ENCODE measurements at regions not wholly inside any gene's neighbourhood (a gene's known extent, or its start where the extent isn't known, plus 50 kb on each side); places are given as distances from the start of the nearest gene placed in this dataset.
"Not testable (repeated sequence)": the region's sequence is repeated elsewhere in the genome, so short reads cannot be mapped to it uniquely, and the experiment has no call there.

DNA sequence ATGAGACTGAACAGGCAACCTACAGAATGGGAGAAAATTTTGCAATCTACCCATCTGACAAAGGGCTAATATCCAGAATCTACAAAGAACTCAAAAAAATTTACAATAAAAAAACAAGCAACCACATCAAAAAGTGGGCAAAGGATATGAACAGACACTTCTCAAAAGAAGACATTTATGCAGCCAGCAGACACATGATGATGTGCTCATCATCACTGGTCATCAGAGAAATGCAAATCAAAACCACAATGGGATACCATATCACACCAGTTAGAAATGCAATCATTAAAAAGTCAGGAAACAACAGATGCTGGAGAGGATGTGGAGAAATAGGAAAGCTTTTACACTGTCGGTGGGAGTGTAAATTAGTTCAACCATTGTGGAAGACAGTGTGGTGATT is 51.7 kb upstream of the PAXBP1 start:
- not testable (repeated sequence) for DNase-seq

- no peak for DNase-seq
Measured at GRCh38 chr21:32824950-32825349, 53.4 kb upstream of the PAXBP1 start.

GRCh38 chr21:32826329-32827167 is 55.0 kb upstream of the PAXBP1 start:
- peak; percentile 45 for DNase-seq

DNA sequence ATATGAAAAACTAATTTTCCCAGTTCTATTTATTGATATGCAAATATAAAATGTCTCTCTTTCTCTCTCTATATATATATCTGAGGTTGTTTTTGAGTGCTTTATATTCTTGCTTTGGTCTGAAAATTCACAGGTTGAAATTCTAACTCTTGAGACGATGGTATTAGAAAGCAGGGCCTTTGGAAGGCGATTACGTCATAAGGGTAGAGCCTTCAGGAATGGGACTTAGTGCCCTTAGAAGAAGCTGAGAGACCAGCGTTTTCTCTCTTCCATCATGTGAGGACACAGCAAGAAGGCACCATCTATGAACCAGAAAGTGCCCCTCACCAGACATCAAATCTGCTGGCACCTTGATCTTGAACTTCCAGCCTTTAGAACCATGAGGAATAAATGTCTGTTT is 57.4 kb upstream of the PAXBP1 start:
- DNase-seq, result no peak

DNA sequence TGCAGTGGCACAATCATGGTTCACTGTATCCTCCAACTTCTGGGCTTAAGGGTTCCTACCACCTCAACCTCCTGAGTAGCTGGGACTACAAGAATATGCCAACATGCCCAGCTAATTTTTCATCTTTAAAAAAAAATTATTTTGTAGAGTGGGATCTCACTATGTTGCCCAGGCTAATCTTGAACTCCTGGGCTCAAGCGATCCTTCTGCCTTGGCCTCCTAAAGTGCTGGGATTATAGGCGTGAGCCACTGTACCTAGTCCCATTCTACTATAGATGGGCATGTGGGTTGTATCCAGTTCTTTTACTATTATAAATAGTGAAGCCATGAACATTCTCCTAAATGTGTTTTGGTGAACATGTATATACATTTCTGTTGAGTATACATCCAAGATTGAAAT is 57.9 kb upstream of the PAXBP1 start:
- DNase-seq, result no peak

GRCh38 chr21:32831779-32832178 is 60.2 kb upstream of the PAXBP1 start:
- DNase-seq, result not testable (repeated sequence)

- no peak for DNase-seq
Measured at GRCh38 chr21:32834211-32834915, 62.8 kb upstream of the PAXBP1 start.

DNA sequence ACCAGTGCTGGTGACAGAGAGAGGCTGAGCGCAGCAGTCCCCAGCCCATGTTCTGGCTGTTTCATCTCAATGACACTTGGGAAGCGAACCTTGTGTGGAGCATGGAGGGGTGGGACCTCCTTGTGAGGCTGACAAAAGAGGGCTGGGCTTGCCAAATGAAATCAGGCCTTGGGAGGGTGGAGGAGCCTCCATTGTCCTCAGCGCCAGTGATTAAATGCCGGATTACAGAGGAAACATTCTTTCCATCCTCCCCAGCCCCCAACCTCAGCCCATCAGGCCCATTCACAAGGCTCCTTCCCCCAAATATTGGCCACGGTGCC is 63.3 kb upstream of the PAXBP1 start:
- no peak for DNase-seq

- no peak for DNase-seq
Measured at GRCh38 chr21:32842146-32842545, 70.6 kb upstream of the PAXBP1 start.

DNA sequence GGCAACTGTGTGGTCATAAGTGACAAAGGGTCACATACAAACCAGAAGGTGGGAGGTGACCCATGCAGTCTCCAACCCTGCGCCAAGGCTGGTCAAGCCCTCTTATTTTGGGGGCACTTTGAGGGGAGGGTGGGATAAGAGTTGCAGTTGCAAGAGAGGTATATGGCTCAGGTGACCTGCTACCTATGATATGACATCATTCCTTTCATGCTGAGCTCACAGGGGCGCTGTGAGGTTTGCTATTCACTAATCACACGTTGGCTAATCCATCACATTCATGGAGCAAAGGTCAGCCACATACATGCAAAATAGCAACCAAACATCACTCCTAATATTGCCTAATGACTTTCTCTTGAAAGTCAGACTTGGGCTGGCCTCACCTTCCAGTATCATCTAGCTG is 72.0 kb upstream of the PAXBP1 start:
- no peak for DNase-seq

DNA sequence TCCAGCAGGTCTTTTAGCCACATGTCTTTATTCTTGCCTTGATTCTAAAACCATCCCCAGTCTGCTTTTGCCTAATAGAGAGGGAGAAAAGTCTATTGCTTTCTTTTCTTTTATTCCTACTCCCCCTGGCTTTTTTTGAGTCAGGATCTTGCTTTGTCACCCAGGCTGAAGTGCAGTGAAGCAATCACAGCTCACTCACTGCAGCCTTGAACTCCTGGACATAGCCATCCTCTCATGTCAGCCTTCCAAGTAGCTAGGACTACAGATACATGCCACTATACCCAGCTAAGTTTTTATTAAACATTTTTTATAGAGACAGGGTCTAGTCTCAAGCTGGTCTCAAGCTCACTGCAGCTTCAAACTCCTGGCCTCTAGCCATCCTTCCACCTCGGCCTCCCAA is 72.5 kb upstream of the PAXBP1 start:
- no peak for DNase-seq

GRCh38 chr21:32844653-32845436 is 73.3 kb upstream of the PAXBP1 start:
- no peak for DNase-seq

DNA sequence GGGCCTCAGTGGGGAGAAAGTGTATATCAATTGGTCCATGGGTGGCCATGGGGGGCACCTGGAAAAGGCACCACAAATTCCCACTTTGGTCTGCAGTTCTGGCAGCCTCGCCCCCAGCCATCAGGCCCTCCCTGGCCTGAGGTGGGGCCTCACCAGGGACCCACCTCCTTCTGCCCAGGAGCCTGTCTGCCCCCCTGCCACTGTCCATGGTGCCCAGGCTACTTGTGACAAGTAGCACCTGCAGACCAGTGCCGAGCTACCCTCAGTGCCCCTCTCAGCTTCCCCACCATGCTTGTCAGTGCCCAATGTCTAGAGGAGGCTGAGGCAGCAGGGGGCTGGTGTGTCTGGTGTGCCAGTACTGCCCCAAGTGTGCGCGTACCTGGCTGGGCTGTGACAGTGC is 87.1 kb upstream of the PAXBP1 start:
- DNase-seq, result no peak

GRCh38 chr21:32860399-32860798 is 88.8 kb upstream of the PAXBP1 start:
- DNase-seq, result no peak

DNA sequence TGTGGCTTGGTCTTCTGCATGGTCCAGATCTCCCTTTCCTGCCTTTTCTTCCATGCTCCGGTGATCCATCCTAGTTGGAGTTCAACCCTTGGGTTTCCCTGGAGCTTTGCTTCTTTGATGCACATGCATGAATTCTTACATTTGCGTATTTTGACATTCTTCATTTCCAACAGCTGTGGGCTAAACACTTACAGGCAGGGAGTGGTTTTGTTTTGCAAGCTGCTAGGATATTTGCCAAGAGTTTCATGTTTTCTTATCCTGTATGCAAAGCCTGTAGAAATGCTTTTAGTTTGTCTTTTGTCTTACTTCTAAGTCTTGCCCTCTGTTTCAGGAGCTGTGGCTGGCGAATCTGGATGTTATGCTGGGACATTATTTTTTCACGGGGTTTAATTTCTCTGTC is 90.3 kb upstream of the PAXBP1 start:
- DNase-seq, result no peak

DNA sequence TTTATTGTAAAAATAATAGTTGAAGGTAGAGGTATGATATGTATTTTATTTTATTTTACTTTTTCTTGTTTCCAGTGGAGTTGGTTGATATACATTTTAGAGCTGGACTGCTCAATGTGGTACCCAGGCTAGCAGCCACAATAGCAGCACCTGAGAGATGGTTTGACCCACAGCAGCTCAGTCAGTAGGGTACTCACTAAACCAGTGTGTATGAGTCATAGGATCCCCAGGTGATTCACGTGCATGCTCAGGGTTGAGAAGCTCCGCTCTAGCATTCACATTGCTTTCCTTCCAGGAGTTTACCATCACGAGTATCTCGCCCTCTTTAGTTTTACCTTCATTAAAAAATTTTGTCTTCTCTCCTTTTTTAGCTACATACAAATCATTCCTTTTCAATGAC is 96.0 kb upstream of the PAXBP1 start:
- DNase-seq, result no peak

- DNase-seq, result no peak
Measured at GRCh38 chr21:32868631-32869454, 97.3 kb upstream of the PAXBP1 start.

- DNase-seq, result no peak
Measured at GRCh38 chr21:32869459-32869858, 97.9 kb upstream of the PAXBP1 start.

- no peak for DNase-seq
Measured at GRCh38 chr21:32876426-32876825, 104.9 kb upstream of the PAXBP1 start.

- not testable (repeated sequence) for DNase-seq
Measured at GRCh38 chr21:32877888-32878287, 106.3 kb upstream of the PAXBP1 start.

DNA sequence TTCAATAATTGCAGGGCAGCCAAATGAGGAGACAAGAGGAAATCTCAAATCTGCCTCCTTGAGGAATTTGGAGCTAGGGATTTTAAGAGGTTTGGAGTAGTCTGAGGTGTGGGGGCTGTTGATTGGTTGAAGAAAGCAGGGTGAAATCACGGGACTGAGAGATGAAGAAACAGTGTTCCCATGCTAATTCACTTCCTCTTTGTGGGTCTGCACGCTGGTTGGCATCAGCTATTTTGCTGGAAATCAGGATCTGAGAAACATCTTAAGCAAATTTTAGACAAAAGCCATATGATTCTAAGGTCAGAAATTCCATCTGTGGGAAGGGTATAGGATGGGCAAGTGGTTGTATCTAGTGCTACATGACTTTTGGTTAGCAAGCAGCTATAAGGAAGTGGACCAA is 107.1 kb upstream of the PAXBP1 start:
- DNase-seq, result no peak

- DNase-seq, result no peak
Measured at GRCh38 chr21:32881458-32881857, 109.9 kb upstream of the PAXBP1 start.

DNA sequence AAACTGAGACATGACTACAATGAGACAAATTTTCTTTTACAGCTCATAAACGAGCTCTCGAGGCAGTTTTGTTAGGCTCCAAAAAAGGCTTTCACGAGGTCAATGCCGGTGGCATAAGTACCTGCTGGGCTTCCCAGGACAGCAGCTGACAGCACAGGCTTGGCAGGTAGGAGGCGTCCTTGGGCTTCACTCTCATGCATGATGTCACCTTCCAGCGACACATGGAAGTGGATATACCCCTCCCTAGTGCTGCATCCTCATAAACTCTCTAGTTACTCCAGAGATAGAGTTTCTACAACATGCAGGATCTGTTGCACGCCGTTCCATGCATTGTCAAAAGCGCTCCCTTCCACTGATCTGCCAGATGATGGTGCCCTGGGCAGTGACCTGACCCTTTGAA is 112.5 kb upstream of the PAXBP1 start:
- DNase-seq, result no peak

Data from CD4-positive, alpha-beta T cell treated with Interleukin-4 for 4 hours (primary cell).